ENCODE measurements at regions not wholly inside any gene's neighbourhood (a gene's known extent, or its start where the extent isn't known, plus 50 kb on each side); places are given as distances from the start of the nearest gene placed in this dataset.

GRCh38 chr7:17617857-17618651 lies 319.6 kb downstream of the AHR start:
- TF ChIP-seq EZH2 (conservative IDR thresholded peaks at IDR 0.05; ENCODE audit: low read depth, low read length) (no peak), ZNF18 (CRISPR knock-in tag; IDR thresholded peaks at IDR 0.05; ENCODE audit: insufficient replicate concordance) (no peak)
- TF ChIP-seq, protein P1, sequence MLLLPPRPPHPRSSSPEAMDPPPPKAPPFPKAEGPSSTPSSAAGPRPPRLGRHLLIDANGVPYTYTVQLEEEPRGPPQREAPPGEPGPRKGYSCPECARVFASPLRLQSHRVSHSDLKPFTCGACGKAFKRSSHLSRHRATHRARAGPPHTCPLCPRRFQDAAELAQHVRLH (CRISPR knock-in tag; IDR thresholded peaks at IDR 0.05; ENCODE audit: borderline replicate concordance, low read depth) = no peak
- TF ChIP-seq, protein P2, sequence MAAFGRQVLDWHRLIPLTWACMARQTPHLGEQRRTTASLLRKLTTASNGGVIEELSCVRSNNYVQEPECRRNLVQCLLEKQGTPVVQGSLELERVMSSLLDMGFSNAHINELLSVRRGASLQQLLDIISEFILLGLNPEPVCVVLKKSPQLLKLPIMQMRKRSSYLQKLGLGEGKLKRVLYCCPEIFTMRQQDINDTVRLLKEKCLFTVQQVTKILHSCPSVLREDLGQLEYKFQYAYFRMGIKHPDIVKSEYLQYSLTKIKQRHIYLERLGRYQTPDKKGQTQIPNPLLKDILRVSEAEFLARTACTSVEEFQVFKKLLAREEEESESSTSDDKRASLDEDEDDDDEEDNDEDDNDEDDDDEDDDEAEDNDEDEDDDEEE (CRISPR knock-in tag; IDR thresholded peaks at IDR 0.05) = no peak

Measured in HepG2 (cell line).